ENCODE measurements at regions not wholly inside any gene's neighbourhood (a gene's known extent, or its start where the extent isn't known, plus 50 kb on each side); places are given as distances from the start of the nearest gene placed in this dataset.
"Not testable (repeated sequence)": the region's sequence is repeated elsewhere in the genome, so short reads cannot be mapped to it uniquely, and the experiment has no call there.

GRCh38 chr11:49442669-49443068 is 234.3 kb upstream of the FOLH1 start:
- DNase-seq, result no peak

DNA sequence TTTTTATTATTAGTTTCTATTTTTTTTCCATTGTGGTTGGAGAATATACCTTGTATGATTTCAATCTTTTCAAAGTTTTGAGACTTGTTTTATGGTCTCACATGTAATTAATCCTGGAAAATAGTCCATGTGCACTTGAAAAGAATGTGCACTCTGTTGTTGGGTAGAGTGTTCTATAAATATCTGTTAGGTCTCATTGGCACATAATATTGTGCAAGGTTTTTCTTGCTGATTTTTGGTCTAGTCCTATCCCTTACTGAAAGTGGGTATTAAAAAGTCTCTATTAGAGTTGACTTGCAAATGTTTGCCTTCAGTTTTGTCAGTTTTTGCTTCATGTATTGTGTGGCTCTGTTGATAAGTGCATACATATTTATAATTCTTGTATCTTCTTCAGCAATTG is 231.5 kb upstream of the FOLH1 start:
- DNase-seq, result not testable (repeated sequence)

DNA sequence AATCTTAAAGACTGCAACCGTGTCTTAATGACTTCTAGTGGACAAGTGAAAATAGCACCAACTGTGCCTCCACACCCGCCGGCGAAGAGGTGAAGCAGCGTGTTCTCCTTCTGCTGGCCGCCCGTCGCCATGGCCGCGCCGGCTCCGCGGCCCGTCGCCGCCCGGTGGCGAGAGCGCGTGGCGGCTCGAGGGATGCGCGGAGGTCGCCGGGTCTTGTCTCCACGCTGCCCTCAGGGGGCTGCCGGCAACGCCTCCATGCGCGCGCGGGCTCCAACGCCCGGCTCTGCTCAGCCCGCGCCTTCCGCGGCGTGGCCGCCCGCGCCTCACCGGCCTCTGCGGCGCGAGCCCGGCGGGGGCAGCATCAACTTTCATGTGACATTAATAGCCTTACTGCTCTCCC is 225.9 kb upstream of the FOLH1 start:
- DNase-seq, result not testable (repeated sequence)

GRCh38 chr11:49432242-49432848 is 223.9 kb upstream of the FOLH1 start:
- peak; percentile 3 for DNase-seq

- no peak for DNase-seq
Observed at GRCh38 chr11:49424136-49424535, 215.7 kb upstream of the FOLH1 start.

- DNase-seq, result not testable (repeated sequence)
Observed at GRCh38 chr11:49418877-49419276, 210.5 kb upstream of the FOLH1 start.

- DNase-seq, result no peak
Observed at GRCh38 chr11:49405743-49406142, 197.3 kb upstream of the FOLH1 start.

DNA sequence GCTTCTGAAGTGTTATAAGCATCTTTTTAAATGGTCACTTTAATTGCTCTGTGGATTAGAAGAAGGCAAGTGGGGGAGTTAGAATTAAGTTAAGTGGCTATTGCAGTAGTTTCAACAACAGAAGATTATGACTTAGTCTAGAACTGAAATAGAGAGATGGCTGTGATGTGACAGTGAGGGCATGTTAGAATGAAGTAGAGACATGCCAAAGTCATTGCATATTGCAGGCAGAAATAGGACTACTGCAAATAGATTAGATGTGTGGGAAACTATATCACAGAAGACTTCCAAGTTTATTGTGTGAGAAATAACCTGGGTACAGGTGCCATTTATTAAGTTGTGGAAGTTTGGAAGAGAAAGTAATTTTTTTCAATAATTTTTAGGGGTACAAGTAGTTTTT is 187.4 kb upstream of the FOLH1 start:
- DNase-seq, result not testable (repeated sequence)

DNA sequence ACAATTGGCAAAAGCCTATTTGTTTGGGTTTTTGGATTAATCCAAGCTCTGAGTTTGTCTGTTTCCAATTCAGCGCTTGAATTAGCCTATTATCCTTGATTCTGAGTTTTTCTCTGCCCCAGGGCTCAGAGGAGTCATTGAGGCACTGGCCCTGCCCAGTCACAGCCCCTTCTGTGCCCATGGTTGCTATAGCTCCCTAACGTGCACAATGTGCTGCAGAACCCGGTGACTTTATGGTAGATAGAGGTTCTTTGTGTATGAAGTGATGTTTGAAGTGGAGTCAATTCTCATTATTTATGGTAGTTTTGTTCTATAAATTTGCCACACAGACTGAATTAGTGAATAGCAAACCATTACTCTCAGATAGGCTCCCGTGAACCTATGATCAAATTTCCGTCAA is 182.0 kb upstream of the FOLH1 start:
- not testable (repeated sequence) for DNase-seq

- not testable (repeated sequence) for DNase-seq
Observed at GRCh38 chr11:49389149-49389548, 180.7 kb upstream of the FOLH1 start.

GRCh38 chr11:49384371-49384770 is 176.0 kb upstream of the FOLH1 start:
- not testable (repeated sequence) for DNase-seq

DNA sequence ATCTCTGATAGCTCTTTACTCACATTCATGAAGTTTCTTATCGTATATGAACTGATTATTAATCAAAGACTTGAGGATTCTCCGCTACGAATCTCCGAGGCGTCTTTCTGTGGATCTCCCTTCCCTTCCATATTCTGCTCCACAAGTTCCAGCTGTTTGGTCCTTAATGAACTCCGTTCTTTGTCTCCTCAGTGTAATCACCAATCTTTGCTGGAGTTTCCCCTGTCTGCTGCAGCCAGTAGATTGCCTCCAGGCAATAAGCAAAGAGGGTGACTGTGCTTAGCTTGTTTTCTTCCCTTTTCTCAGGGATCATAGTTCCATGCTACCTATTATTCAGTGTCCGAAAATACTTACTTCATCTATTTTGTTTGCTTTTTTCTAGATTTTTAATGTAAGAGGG is 169.6 kb upstream of the FOLH1 start:
- DNase-seq, result no peak

GRCh38 chr11:49373866-49374265 is 165.5 kb upstream of the FOLH1 start:
- not testable (repeated sequence) for DNase-seq

GRCh38 chr11:49373385-49373784 is 165.0 kb upstream of the FOLH1 start:
- not testable (repeated sequence) for DNase-seq

GRCh38 chr11:49372137-49372536 is 163.7 kb upstream of the FOLH1 start:
- DNase-seq, result not testable (repeated sequence)

- DNase-seq, result not testable (repeated sequence)
Observed at GRCh38 chr11:49368556-49368955, 160.2 kb upstream of the FOLH1 start.

- DNase-seq, result not testable (repeated sequence)
Observed at GRCh38 chr11:49365375-49365774, 157.0 kb upstream of the FOLH1 start.

- DNase-seq, result not testable (repeated sequence)
Observed at GRCh38 chr11:49362994-49363393, 154.6 kb upstream of the FOLH1 start.

GRCh38 chr11:49354536-49354935 is 146.1 kb upstream of the FOLH1 start:
- DNase-seq, result not testable (repeated sequence)

- not testable (repeated sequence) for DNase-seq
Observed at GRCh38 chr11:49352868-49353267, 144.5 kb upstream of the FOLH1 start.

DNA sequence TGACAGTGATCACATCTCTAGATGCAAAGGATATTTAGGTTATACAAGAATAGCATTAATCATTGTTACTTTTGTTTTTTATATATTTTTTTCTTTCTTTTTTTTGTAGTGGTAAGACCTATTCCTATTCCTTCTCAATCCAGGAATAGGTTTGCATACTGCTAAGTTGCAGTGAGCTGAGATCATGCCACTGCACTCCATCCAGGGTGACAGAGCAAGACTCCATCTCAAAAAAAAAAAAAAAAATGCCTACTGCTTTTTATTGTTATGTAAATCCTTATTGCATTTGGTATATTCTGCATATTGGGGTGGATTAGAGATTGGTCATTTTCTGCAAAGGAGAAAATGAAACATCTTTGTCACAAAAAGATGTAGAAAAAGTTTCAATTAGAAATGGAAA is 138.2 kb upstream of the FOLH1 start:
- not testable (repeated sequence) for DNase-seq

GRCh38 chr11:49328485-49329186 is 120.2 kb upstream of the FOLH1 start:
- DNase-seq, result not testable (repeated sequence)

DNA sequence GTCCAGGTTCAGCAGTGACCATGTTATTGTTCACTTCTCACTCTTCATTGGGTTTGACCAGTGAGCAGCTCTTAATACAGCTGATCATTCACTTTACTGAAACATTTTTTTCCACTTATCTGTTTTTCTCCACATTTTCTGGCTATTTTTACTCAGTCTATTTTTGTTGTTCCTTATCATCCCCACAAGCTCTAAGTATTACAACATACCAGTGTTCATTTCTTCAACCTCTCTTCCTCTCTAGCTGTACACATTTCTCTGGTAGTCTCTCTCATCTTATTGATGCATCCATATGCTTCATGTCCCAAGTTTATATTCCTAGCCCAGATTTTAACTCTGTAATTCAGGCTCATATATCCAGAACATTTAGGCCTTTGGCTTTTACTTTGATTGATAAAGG is 119.4 kb upstream of the FOLH1 start:
- DNase-seq, result not testable (repeated sequence)

GRCh38 chr11:49326651-49327050 is 118.2 kb upstream of the FOLH1 start:
- DNase-seq, result not testable (repeated sequence)

DNA sequence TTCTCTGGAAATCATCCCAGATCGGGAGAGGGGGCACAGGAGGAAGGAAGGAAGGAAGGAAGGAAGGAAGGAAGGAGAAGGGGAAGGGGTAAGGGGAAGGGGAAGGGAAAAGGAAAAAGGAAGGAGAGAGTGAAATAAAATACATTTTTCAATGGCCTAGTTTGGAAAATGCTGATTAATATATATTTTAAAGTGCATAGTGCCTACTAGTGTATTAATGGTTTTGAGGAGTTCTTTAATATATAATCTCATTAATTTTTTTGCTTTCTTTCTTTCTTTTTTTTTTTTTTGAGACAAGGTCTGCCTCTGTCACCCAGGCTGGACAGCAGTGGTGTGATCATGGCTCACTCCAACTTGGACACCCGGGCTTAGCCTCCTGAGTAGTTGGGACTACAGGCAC is 107.8 kb upstream of the FOLH1 start:
- DNase-seq, result no peak

Data from NCI-H510A treated with DMSO at 0.1 percent for 48 hours (cell line).